Naive B cell (primary cell): ENCODE measurements at regions not wholly inside any gene's neighbourhood (a gene's known extent, or its start where the extent isn't known, plus 50 kb on each side); places are given as distances from the start of the nearest gene placed in this dataset.

Experiments
- ATAC-seq, 2 donors: fragments of 150-1000 bp; cut with Tn5 transposase; 2 replicates each; pipeline ENCODE4 v1.10.0; 2021; ENCODE audit warnings: low read depth in 2 of 2, mild to moderate bottlenecking in 2 of 2, moderate library complexity in 2 of 2
- DNase-seq: peaks from one replicate; pipeline ENCODE4 v3.0.0; 2022
- H3K27ac Mint-ChIP-seq, 6 donors: one replicate each; pipeline ENCODE4 v1.8.0; 2020 to 2022; ENCODE audit warnings: mild to moderate bottlenecking in 6 of 6, mixed read lengths in 6 of 6, moderate library complexity in 5 of 6, inconsistent platforms in 2 of 6
- H3K27me3 Mint-ChIP-seq, 3 donors: one replicate each; pipeline ENCODE4 v1.8.0; 2021 to 2022; ENCODE audit warnings: mixed read lengths in 3 of 3, mild to moderate bottlenecking in 1 of 3
- H3K36me3 Mint-ChIP-seq, 2 donors: one replicate each; pipeline ENCODE4 v1.8.0; 2020 to 2022; ENCODE audit warnings: mixed read lengths in 2 of 2, inconsistent platforms in 1 of 2, mild to moderate bottlenecking in 1 of 2
- H3K4me1 Mint-ChIP-seq, 3 donors: one replicate each; pipeline ENCODE4 v1.8.0; 2020 to 2022; ENCODE audit warnings: mixed read lengths in 3 of 3, inconsistent platforms in 1 of 3, mild to moderate bottlenecking in 1 of 3, moderate library complexity in 1 of 3
- H3K4me3 Mint-ChIP-seq, 8 donors: one replicate each; pipeline ENCODE4 v1.8.0; 2020 to 2022; ENCODE audit warnings: mild to moderate bottlenecking in 8 of 8, mixed read lengths in 8 of 8, moderate library complexity in 8 of 8, inconsistent platforms in 2 of 8
- H3K9me3 Mint-ChIP-seq, 7 donors: one replicate each; pipeline ENCODE4 v1.8.0; 2020 to 2022; ENCODE audit warnings: mixed read lengths in 7 of 7, mild to moderate bottlenecking in 5 of 7, inconsistent platforms in 2 of 7, moderate library complexity in 1 of 7

DNA sequence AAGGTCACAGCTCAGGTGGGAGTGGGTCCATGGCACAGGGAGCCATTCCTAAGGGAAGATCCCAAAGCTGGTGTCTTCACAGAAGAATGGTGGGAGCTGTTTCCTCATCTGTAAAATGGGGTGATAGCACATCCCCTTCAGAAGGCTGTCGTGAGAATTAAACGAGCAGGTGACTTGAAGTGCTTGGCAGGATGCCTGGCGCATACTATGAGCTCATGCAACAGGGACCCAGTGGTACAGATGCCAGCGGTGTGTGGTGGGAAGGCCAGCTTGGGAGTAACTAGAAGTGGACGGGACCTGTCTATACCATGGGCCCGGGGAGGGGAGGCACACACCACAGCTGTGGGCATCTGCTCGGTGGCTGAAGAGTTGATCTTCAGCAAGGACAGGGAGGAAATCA is 189.3 kb upstream of the TNRC6C start:
- Mint-ChIP-seq H3K27ac (peak overlapping the region in 1 of 6 donors; percentile 27), H3K4me1 (peaks cover 12 to 20% (median 14%) of the 10 kb centered on the region in 3 donors), H3K4me3 (no peak overlapping the region)

DNA sequence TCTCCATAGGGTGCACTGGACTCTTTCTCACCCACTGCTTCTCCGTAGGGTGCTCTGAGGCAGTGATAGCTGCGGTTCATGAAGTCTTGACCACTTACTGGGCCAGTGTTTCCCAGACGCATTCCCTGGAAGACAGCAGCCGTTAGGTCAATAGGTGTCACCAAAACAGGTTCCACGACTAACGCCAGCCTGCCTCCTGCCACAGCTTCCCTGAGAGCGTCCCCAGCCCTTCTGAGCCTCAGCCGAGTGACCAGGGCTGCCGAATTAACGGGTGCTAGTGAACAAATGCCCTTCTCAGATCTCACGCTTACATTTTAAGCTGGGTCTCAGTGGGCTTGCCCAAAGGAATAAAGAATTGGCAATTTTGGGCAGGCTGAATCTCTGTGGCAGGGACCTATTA is 188.7 kb upstream of the TNRC6C start:
- no peak overlapping the region for H3K27ac Mint-ChIP-seq
- H3K9me3 Mint-ChIP-seq: peaks cover 0 to 2% (median 0%) of the 10 kb centered on the region in 7 donors
- H3K27me3 Mint-ChIP-seq: peaks cover 16 to 57% (median 42%) of the 10 kb centered on the region in 3 donors
- no peak for ATAC-seq
- peaks cover 12 to 18% (median 14%) of the 10 kb centered on the region in 3 donors for H3K4me1 Mint-ChIP-seq
- H3K36me3 Mint-ChIP-seq: no peaks in the 10 kb centered on the region
- no peak overlapping the region for H3K4me3 Mint-ChIP-seq
- no peak for DNase-seq

More for the DNA sequence above, 189.3 kb upstream of the TNRC6C start:
- Mint-ChIP-seq H3K36me3 (no peaks in the 10 kb centered on the region), H3K27me3 (peaks cover 17 to 57% (median 46%) of the 10 kb centered on the region in 3 donors), H3K9me3 (peaks cover 0 to under 1% (median 0%) of the 10 kb centered on the region in 7 donors)
- no peak for DNase-seq
- ATAC-seq: no peak

DNA sequence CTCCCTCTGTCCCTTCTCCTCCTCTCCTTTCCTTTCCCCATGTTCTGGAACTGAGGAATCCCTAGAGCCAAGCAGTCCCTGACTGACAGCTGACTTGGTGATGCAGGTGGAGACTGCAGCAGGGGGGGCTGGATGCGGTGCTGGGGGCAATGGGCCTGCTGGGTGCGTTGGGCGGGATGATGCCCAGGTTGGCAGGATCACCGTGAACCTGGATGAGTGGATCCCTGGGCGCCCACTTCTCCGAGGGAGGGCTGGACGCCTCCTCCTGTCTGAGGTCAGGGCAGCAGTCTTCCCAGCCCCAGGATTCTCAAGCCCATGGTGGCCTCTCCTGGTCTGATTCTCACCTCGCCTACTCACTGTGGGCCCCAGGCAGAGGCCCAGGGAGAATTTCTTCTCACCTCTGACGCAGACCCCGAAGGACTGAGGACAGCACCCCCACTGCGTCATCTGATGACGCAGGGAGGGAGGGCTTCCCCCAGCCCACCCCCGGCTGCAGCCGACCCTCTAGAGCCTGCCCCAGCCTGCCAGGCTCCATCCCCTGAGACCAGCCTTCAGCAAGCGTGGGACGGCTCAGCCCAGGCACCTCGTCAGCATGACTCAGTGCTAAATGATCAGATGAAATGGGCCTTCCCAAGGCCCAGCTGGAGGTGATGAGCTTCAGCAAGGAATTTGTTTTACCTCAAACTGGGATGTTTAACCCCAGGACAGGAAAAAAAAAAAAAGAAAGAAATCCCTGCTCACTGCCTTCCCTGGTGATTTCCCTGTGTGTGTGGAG is 188.0 kb upstream of the TNRC6C start:
- ATAC-seq (no peak), DNase-seq (no peak)
- Mint-ChIP-seq H3K4me3 (no peak overlapping the region), H3K9me3 (peaks cover 0 to 2% (median 0%) of the 10 kb centered on the region in 7 donors), H3K27me3 (peaks cover 16 to 51% (median 34%) of the 10 kb centered on the region in 3 donors), H3K4me1 (peaks cover 12 to 14% (median 14%) of the 10 kb centered on the region in 3 donors), H3K27ac (no peak overlapping the region), H3K36me3 (no peaks in the 10 kb centered on the region)

GRCh38 chr17:77771145-77771544 is 187.4 kb upstream of the TNRC6C start:
- Mint-ChIP-seq H3K4me3 (no peak overlapping the region), H3K9me3 (peaks cover 0 to 2% (median 0%) of the 10 kb centered on the region in 7 donors), H3K27ac (peak overlapping the region in 1 of 6 donors; percentile 72), H3K27me3 (peaks cover 16 to 50% (median 33%) of the 10 kb centered on the region in 3 donors), H3K36me3 (no peaks in the 10 kb centered on the region), H3K4me1 (peaks cover 12 to 14% (median 14%) of the 10 kb centered on the region in 3 donors)
- ATAC-seq (no peak), DNase-seq (no peak)

- no peak for DNase-seq
- Mint-ChIP-seq H3K4me3 (no peak overlapping the region), H3K27ac (no peak overlapping the region), H3K36me3 (no peaks in the 10 kb centered on the region), H3K27me3 (peaks cover 16 to 50% (median 32%) of the 10 kb centered on the region in 3 donors), H3K9me3 (peaks cover 0 to 2% (median 0%) of the 10 kb centered on the region in 7 donors), H3K4me1 (peaks cover 12 to 14% (median 14%) of the 10 kb centered on the region in 3 donors)
- ATAC-seq: no peak
Observed at GRCh38 chr17:77771587-77771986, 186.9 kb upstream of the TNRC6C start.

DNA sequence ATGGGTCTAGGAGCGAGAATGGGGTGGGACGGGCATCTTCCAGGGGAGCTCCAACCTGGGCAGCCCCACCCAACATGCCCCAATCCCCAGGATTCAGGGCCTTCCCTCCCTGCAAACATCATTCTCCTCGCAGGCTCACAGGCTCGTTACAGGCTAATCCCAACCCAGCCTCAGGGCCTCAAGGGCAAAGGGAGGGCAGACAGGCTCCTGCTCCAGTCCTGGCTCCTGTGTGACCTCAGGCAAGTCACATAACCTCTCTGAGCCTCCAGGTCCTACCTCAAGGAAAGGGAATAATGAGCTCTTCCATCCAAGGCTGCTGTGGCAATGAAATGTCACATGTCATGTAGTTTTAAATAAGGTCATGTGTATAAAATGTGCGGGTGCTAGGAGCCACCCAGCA is 186.5 kb upstream of the TNRC6C start:
- no peak for DNase-seq
- Mint-ChIP-seq H3K36me3 (no peaks in the 10 kb centered on the region), H3K27ac (peak overlapping the region in 1 of 6 donors; percentile 36), H3K9me3 (peaks cover 0 to 2% (median 0%) of the 10 kb centered on the region in 7 donors), H3K27me3 (peaks cover 14 to 49% (median 28%) of the 10 kb centered on the region in 3 donors), H3K4me3 (peak overlapping the region in 1 of 8 donors; percentile 32), H3K4me1 (peaks cover 12 to 14% (median 14%) of the 10 kb centered on the region in 3 donors)
- no peak for ATAC-seq

DNA sequence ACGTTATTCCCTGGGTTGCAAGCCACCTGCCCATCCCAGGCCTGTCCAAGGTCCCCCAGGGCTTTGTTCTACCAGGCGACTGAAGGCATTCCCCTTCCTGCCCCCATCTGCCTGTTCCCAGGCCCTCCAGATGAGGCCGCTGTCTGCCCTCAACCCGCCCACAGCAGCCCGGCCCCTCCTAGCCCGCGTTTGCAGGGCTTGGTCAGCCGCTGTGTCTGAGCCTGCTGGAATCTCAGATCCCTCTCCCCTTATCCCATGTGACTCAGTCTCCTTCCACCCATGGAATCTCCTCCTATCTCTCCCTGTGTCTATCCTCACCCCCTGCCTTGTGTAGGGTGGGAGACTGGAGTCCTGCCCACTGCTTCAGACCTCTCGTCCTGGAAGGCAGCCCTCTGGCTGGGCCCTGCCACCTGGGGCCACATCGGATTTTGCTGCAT is 186.0 kb upstream of the TNRC6C start:
- H3K4me1 Mint-ChIP-seq: peaks cover 12 to 14% (median 14%) of the 10 kb centered on the region in 3 donors
- H3K4me3 Mint-ChIP-seq: peak overlapping the region in 1 of 8 donors; percentile 15
- H3K27ac Mint-ChIP-seq: peak overlapping the region in 2 of 6 donors; percentile 36 to 75
- peaks cover 0 to 2% (median 0%) of the 10 kb centered on the region in 7 donors for H3K9me3 Mint-ChIP-seq
- peak; percentile 63 for DNase-seq
- no peaks in the 10 kb centered on the region for H3K36me3 Mint-ChIP-seq
- peaks cover 9 to 44% (median 23%) of the 10 kb centered on the region in 3 donors for H3K27me3 Mint-ChIP-seq
- peak; percentile 94 to 96 for ATAC-seq

GRCh38 chr17:77772899-77773358 is 185.6 kb upstream of the TNRC6C start:
- Mint-ChIP-seq H3K36me3 (no peaks in the 10 kb centered on the region), H3K4me3 (peak overlapping the region in 1 of 8 donors; percentile 15), H3K4me1 (peaks cover 12 to 14% (median 14%) of the 10 kb centered on the region in 3 donors), H3K9me3 (peaks cover 0 to 2% (median 0%) of the 10 kb centered on the region in 7 donors), H3K27me3 (peaks cover 11 to 42% (median 21%) of the 10 kb centered on the region in 3 donors), H3K27ac (peak overlapping the region in 2 of 6 donors; percentile 29 to 75)
- peak; percentile 26 to 29 for ATAC-seq
- DNase-seq: no peak

DNA sequence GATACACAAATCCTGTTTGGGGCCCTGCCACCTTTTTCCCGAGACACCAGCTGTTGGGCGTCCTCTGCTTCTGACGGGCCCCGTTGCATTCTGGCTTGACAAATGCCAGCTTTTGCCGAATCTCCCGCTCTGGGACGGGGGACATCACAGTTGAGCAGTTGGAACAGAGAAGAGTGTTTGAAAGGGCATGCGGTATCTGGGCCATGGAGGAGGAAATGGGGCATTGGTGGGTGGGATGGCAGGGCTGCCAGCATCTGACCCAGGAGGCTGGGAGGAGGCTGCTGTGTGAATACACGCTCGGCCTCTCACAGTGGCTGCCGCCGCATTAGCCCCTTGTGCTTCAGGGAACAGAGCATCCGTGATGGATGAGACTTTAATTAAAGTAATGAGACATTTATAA is 184.3 kb upstream of the TNRC6C start:
- Mint-ChIP-seq H3K27ac (no peak overlapping the region), H3K36me3 (no peaks in the 10 kb centered on the region), H3K9me3 (peaks cover 0 to 2% (median 0%) of the 10 kb centered on the region in 7 donors), H3K27me3 (peaks cover 12 to 44% (median 13%) of the 10 kb centered on the region in 3 donors), H3K4me1 (peaks cover 12 to 14% (median 14%) of the 10 kb centered on the region in 3 donors), H3K4me3 (no peak overlapping the region)
- DNase-seq (no peak), ATAC-seq (no peak)

- Mint-ChIP-seq H3K4me1 (no peaks in the 10 kb centered on the region), H3K9me3 (peaks cover 0 to 2% (median 0%) of the 10 kb centered on the region in 7 donors), H3K36me3 (no peaks in the 10 kb centered on the region), H3K27ac (no peak overlapping the region), H3K4me3 (no peak overlapping the region), H3K27me3 (peaks cover 12 to 48% (median 12%) of the 10 kb centered on the region in 3 donors)
- no peak for ATAC-seq
- DNase-seq: no peak
Observed at GRCh38 chr17:77778636-77779489, 179.6 kb upstream of the TNRC6C start.

- Mint-ChIP-seq H3K4me3 (no peak overlapping the region), H3K9me3 (no peaks in the 10 kb centered on the region), H3K36me3 (no peaks in the 10 kb centered on the region), H3K27me3 (peaks cover 8 to 55% (median 13%) of the 10 kb centered on the region in 3 donors), H3K27ac (no peak overlapping the region), H3K4me1 (no peaks in the 10 kb centered on the region)
- DNase-seq (no peak), ATAC-seq (no peak)
Observed at GRCh38 chr17:77779711-77780539, 178.6 kb upstream of the TNRC6C start.

DNA sequence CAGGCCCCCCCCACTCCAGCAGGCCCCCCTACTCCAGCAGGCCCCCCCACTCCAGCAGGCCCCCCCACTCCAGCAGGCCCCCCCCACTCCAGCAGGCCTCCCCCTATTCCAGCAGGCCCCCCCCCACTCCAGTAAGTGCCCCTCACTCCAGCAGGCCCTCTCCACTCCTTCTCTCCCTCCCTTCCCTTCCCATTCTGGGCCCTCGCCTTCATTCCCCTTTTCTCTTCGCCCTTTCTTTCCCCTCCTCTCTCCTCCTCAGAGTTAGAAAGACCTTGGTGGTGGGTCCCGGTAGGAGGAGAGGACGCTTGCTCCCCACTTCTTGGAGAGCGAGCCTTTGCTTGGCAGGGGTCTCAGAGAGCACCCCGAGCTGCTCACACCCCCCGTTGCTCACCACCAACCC is 177.0 kb upstream of the TNRC6C start:
- ATAC-seq: no peak
- H3K27ac Mint-ChIP-seq: no peak overlapping the region
- H3K4me3 Mint-ChIP-seq: no peak overlapping the region
- H3K9me3 Mint-ChIP-seq: no peaks in the 10 kb centered on the region
- peaks cover 0 to 3% (median 0%) of the 10 kb centered on the region in 3 donors for H3K4me1 Mint-ChIP-seq
- H3K36me3 Mint-ChIP-seq: no peaks in the 10 kb centered on the region
- peaks cover 12 to 68% (median 29%) of the 10 kb centered on the region in 3 donors for H3K27me3 Mint-ChIP-seq
- DNase-seq: no peak
